Suprapubic skin (tissue), 4 donors: ENCODE measurements at regions not wholly inside any gene's neighbourhood (a gene's known extent, or its start where the extent isn't known, plus 50 kb on each side); places are given as distances from the start of the nearest gene placed in this dataset.

Source experiments
- DNase-seq, 2 donors: peaks; one replicate each; pipeline ENCODE4 v3.0.0-alpha.2; 2019; ENCODE audit warnings: low spot score in 2 of 2
- H3K27ac ChIP-seq: fragments of 200-600 bp; sonication (generic); one replicate; pipeline ENCODE4 v1.5.1; 2019
- H3K27me3 ChIP-seq: fragments of 200-600 bp; sonication (generic); one replicate; pipeline ENCODE4 v1.5.1; 2019
- H3K36me3 ChIP-seq: fragments of 200-600 bp; sonication (generic); one replicate; pipeline ENCODE4 v1.5.1; 2019
- H3K4me1 ChIP-seq: fragments of 200-600 bp; sonication (generic); one replicate; pipeline ENCODE4 v1.5.1; 2019
- H3K4me3 ChIP-seq: fragments of 200-600 bp; sonication (generic); one replicate; pipeline ENCODE4 v1.5.1; 2019; ENCODE audit warnings: mild to moderate bottlenecking
- H3K9me3 ChIP-seq: fragments of 200-600 bp; sonication (generic); one replicate; pipeline ENCODE4 v1.5.1; 2019
- EP300 ChIP-seq: sonication (generic); formaldehyde crosslinking; IDR thresholded peaks from one replicate; pipeline ENCODE4 v1.6.1; 2017; ENCODE audit warnings: antibody characterized with exemption
- POLR2A ChIP-seq, 2 donors: fragments of 450-650 bp; IDR thresholded peaks; one replicate each; pipeline ENCODE4 v1.6.1; 2017; ENCODE audit warnings: antibody characterized with exemption in 2 of 2, mild to moderate bottlenecking in 2 of 2, moderate library complexity in 2 of 2
- POLR2AphosphoS5 ChIP-seq, 3 donors: sonication (generic); formaldehyde crosslinking; IDR thresholded peaks; one replicate each; pipeline ENCODE4 v1.6.1; 2017; ENCODE audit warnings: antibody characterized with exemption in 3 of 3
- WGBS: methylation state at CpG from one replicate; pipeline ENCODE4 v1.1.5; 2018; 5-methylcytosine and 5-hydroxymethylcytosine counted together
- TF ChIP-seq, protein P1 (sequence below), 2 donors: fragments of 200-600 bp in 1 of 2; fragments of 450-650 bp in 1 of 2; sonication (generic) in 1 of 2; IDR thresholded peaks; one replicate each; pipeline ENCODE4 v1.5.1; 2016 to 2019; ENCODE audit warnings: antibody characterized with exemption in 2 of 2, mild to moderate bottlenecking in 1 of 2, moderate library complexity in 1 of 2

DNA sequence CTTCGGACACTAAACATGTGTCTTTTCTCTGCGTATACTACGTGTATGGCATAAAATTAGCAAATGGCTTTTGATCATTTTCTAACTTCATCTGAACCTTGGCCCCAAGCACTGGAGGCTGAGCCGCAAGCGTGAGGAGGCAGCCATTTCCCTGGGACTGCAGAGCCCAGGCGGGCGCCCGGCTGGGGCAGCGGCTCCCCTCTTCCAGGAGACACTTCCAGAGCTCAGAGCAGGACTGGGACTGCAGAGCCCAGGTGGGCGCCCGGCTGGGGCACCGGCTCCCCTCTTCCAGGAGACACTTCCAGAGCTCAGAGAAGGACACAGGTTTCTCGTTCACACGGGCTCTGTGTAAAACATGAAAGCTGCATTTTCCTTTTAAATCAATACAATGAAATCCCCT is 484.1 kb upstream of the SALL3 start:
- DNase-seq: no peak
- no peak overlapping the region for H3K27ac ChIP-seq
- no peaks in the 10 kb centered on the region for H3K27me3 ChIP-seq
- 94% methylated on average over 12 of the region's 14 CpGs for WGBS
- no peak overlapping the region for H3K4me3 ChIP-seq
- peaks cover 8% of the 10 kb centered on the region for H3K9me3 ChIP-seq
- H3K36me3 ChIP-seq: no peaks in the 10 kb centered on the region
- no peaks in the 10 kb centered on the region for H3K4me1 ChIP-seq
- TF ChIP-seq EP300 (no peak), POLR2A (IDR thresholded peaks at IDR 0.05) (no peak), POLR2AphosphoS5 (IDR thresholded peaks at IDR 0.05) (no peak)
- TF ChIP-seq, protein P1, sequence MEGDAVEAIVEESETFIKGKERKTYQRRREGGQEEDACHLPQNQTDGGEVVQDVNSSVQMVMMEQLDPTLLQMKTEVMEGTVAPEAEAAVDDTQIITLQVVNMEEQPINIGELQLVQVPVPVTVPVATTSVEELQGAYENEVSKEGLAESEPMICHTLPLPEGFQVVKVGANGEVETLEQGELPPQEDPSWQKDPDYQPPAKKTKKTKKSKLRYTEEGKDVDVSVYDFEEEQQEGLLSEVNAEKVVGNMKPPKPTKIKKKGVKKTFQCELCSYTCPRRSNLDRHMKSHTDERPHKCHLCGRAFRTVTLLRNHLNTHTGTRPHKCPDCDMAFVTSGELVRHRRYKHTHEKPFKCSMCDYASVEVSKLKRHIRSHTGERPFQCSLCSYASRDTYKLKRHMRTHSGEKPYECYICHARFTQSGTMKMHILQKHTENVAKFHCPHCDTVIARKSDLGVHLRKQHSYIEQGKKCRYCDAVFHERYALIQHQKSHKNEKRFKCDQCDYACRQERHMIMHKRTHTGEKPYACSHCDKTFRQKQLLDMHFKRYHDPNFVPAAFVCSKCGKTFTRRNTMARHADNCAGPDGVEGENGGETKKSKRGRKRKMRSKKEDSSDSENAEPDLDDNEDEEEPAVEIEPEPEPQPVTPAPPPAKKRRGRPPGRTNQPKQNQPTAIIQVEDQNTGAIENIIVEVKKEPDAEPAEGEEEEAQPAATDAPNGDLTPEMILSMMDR (IDR thresholded peaks at IDR 0.05): no peak

DNA sequence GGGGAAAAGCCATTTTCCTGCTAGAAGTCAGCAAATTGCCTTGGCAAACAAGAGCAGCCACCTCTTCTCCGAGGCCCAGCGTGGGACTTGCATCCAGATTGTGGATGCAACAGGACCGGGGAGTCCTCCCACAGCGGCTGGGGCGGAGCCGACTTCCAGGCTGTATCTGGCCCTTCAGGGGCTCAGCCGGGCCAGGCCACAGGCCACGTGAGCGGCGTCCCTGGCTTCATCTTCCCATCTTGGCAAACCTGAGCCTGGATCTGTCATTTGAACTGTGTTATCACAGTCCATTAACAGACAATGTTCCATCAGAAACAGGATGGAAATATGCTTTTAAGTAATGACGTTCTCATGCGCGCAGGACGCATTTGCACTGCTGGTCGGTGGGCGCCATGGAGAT is 483.5 kb upstream of the SALL3 start:
- Histone ChIP-seq H3K27ac (no peak overlapping the region), H3K36me3 (no peaks in the 10 kb centered on the region), H3K4me1 (no peaks in the 10 kb centered on the region), H3K9me3 (peaks cover 8% of the 10 kb centered on the region), H3K4me3 (no peak overlapping the region), H3K27me3 (no peaks in the 10 kb centered on the region)
- TF ChIP-seq, protein P1 (IDR thresholded peaks at IDR 0.05): no peak
- TF ChIP-seq POLR2A (IDR thresholded peaks at IDR 0.05) (no peak), EP300 (no peak), POLR2AphosphoS5 (IDR thresholded peaks at IDR 0.05) (no peak)
- WGBS: 86% methylated on average over 16 of the region's 16 CpGs
- no peak for DNase-seq

DNA sequence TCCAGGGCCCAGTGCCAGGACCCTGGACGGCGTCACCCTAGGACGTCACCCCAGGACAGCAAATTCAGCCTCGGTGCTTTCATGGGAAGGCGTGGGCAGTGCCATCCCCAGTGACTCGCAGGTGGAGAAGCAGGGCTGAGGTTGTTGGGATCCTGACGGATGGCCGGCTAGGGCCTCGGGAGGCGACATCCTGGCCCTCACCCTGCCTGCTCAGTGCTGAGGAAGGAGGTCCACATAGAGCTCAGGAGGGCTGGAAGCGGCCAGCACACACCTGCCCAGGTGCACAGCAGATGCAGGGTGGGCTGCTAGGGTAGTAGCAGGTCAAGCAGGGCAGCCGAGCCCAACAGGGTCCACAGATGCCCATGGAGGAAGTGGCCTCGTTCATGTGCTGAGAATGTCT is 482.0 kb upstream of the SALL3 start:
- Histone ChIP-seq H3K4me1 (no peaks in the 10 kb centered on the region), H3K36me3 (no peaks in the 10 kb centered on the region), H3K27me3 (no peaks in the 10 kb centered on the region), H3K4me3 (no peak overlapping the region), H3K27ac (no peak overlapping the region), H3K9me3 (peaks cover 3% of the 10 kb centered on the region)
- no peak for TF ChIP-seq POLR2AphosphoS5 (IDR thresholded peaks at IDR 0.05)
- TF ChIP-seq EP300: no peak
- no peak for TF ChIP-seq POLR2A (IDR thresholded peaks at IDR 0.05)
- TF ChIP-seq, protein P1 (IDR thresholded peaks at IDR 0.05): no peak
- 70% methylated on average over 12 of the region's 13 CpGs for WGBS
- DNase-seq: no peak

DNA sequence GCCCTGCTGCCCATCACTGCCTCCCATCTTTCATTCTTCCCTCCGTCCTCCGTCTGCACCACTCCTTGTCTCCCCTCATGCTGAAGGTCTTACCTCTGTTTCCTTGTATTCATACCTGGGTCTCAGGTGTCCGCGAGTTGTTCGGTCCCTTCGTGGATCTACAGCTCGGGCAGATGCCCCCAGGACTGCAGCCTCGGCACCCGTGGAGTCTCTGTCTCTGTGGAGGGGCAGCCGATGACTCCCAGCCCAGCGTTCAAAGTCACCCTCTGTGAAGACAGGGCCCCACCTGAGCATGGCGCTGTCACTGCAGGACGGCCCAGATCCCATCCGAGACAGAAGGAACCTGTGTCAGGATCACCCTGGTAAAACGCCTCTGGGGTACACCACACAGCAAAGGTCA is 480.0 kb upstream of the SALL3 start:
- Histone ChIP-seq H3K36me3 (no peaks in the 10 kb centered on the region), H3K27ac (no peak overlapping the region), H3K9me3 (no peaks in the 10 kb centered on the region), H3K27me3 (no peaks in the 10 kb centered on the region), H3K4me1 (no peaks in the 10 kb centered on the region), H3K4me3 (no peak overlapping the region)
- TF ChIP-seq, protein P1 (IDR thresholded peaks at IDR 0.05): no peak
- no peak for TF ChIP-seq POLR2AphosphoS5 (IDR thresholded peaks at IDR 0.05)
- no peak for TF ChIP-seq POLR2A (IDR thresholded peaks at IDR 0.05)
- TF ChIP-seq EP300: no peak
- no peak for DNase-seq
- 92% methylated on average over 15 of the region's 15 CpGs for WGBS

DNA sequence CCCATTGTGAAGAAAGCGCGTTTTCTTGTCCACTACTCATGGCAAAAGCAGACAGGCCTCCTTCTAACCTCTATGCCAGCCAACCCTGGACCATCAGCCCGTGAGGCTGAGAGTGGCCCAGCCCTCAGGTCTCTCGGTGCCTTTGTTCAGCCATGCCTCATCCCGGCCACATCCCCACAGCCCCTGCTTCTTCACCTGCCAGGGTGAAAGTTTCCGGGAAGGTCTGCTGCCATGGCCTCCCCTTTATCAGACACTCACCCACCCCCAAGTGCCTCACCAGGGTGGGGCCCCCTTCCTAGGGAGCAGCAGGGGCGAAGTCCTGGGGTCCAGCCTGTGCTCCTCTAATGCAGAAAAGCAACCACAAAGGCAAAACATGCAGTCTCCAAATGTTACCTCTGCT is 478.4 kb upstream of the SALL3 start:
- TF ChIP-seq POLR2A (IDR thresholded peaks at IDR 0.05) (no peak), POLR2AphosphoS5 (IDR thresholded peaks at IDR 0.05) (no peak), EP300 (no peak)
- TF ChIP-seq, protein P1 (IDR thresholded peaks at IDR 0.05): no peak
- H3K9me3 ChIP-seq: no peaks in the 10 kb centered on the region
- H3K36me3 ChIP-seq: no peaks in the 10 kb centered on the region
- no peaks in the 10 kb centered on the region for H3K27me3 ChIP-seq
- DNase-seq: no peak
- no peaks in the 10 kb centered on the region for H3K4me1 ChIP-seq
- no peak overlapping the region for H3K27ac ChIP-seq
- no peak overlapping the region for H3K4me3 ChIP-seq
- WGBS: 98% methylated on average over 5 of the region's 7 CpGs
